ENCODE measurements at regions not wholly inside any gene's neighbourhood (a gene's known extent, or its start where the extent isn't known, plus 50 kb on each side); places are given as distances from the start of the nearest gene placed in this dataset.
A peak's percentile ranks its signal among the peaks of the same experiment; 100 is the strongest.

GRCh38 chr15:70328679-70329115, 231.0 kb upstream of the TLE3 start:
- Histone ChIP-seq H3K36me3 (ENCODE audit: control insufficient read depth in 2 of 3, insufficient read depth in 3 of 3, low read length in 3 of 3) (no peaks in the 10 kb centered on the region), H3K27ac (ENCODE audit: low read depth, low read length) (no peak overlapping the region), H3K4me1 (ENCODE audit: control insufficient read depth in 2 of 2, insufficient read depth in 2 of 2, low read length in 2 of 2) (no peaks in the 10 kb centered on the region), H3K4me3 (ENCODE audit: low read length) (no peak overlapping the region), H3K27me3 (ENCODE audit: control insufficient read depth in 2 of 2, insufficient read depth in 2 of 2, low read length in 2 of 2) (no peaks in the 10 kb centered on the region), H3K9me3 (ENCODE audit: control insufficient read depth in 2 of 3, low read length in 3 of 3) (no peaks in the 10 kb centered on the region)
- DNase-seq: no peak
- POLR2A ChIA-PET: no interaction called here
- intact Hi-C loops (cut with micrococcal nuclease): no loop called here
- H3K27me3 Mint-ChIP-seq: peaks cover 0 to 57% (median 9%) of the 10 kb centered on the region in 5 donors
- no peak for ATAC-seq
- CTCF ChIA-PET: no interaction called here
- H3K36me3 Mint-ChIP-seq: peaks cover 0 to 3% (median 2%) of the 10 kb centered on the region in 5 donors
- no peak overlapping the region for H3K4me3 Mint-ChIP-seq
- H3K9me3 Mint-ChIP-seq: peaks cover 2 to 21% (median 6%) of the 10 kb centered on the region in 11 donors
- H3K4me1 Mint-ChIP-seq: peaks cover 0 to 20% (median 12%) of the 10 kb centered on the region in 7 donors
- no peak overlapping the region for H3K27ac Mint-ChIP-seq

GRCh38 chr15:70327856-70328678, 230.3 kb upstream of the TLE3 start:
- peak; percentile 58 for ATAC-seq

GRCh38 chr15:70327328-70327855, 229.7 kb upstream of the TLE3 start:
- H3K9me3 ChIP-seq (ENCODE audit: control insufficient read depth in 2 of 3, low read length in 3 of 3): no peaks in the 10 kb centered on the region
- H3K9me3 Mint-ChIP-seq: peaks cover 0 to 14% (median 3%) of the 10 kb centered on the region in 11 donors
- H3K4me3 Mint-ChIP-seq: no peak overlapping the region
- H3K4me1 ChIP-seq (ENCODE audit: control insufficient read depth in 2 of 2, insufficient read depth in 2 of 2, low read length in 2 of 2): no peaks in the 10 kb centered on the region
- no peaks in the 10 kb centered on the region for H3K27me3 ChIP-seq (ENCODE audit: control insufficient read depth in 2 of 2, insufficient read depth in 2 of 2, low read length in 2 of 2)
- H3K36me3 ChIP-seq (ENCODE audit: control insufficient read depth in 2 of 3, insufficient read depth in 3 of 3, low read length in 3 of 3): no peaks in the 10 kb centered on the region
- peaks cover 0 to 2% (median 0%) of the 10 kb centered on the region in 5 donors for H3K36me3 Mint-ChIP-seq
- no peak overlapping the region for H3K4me3 ChIP-seq (ENCODE audit: low read length)
- H3K27ac Mint-ChIP-seq: no peak overlapping the region
- H3K27ac ChIP-seq (ENCODE audit: low read depth, low read length): no peak overlapping the region
- H3K4me1 Mint-ChIP-seq: peaks cover 0 to 20% (median 12%) of the 10 kb centered on the region in 7 donors
- POLR2A ChIA-PET: no interaction called here
- CTCF ChIA-PET: no interaction called here
- no peak for ATAC-seq
- no peak for DNase-seq
- intact Hi-C loops (cut with micrococcal nuclease): no loop called here
- peaks cover 0 to 51% (median 5%) of the 10 kb centered on the region in 5 donors for H3K27me3 Mint-ChIP-seq

More at GRCh38 chr15:70327856-70328678, 230.3 kb upstream of the TLE3 start:
- peaks cover 0 to 2% (median 0%) of the 10 kb centered on the region in 5 donors for H3K36me3 Mint-ChIP-seq
- Histone ChIP-seq H3K4me3 (ENCODE audit: low read length) (no peak overlapping the region), H3K27me3 (ENCODE audit: control insufficient read depth in 2 of 2, insufficient read depth in 2 of 2, low read length in 2 of 2) (no peaks in the 10 kb centered on the region), H3K27ac (ENCODE audit: low read depth, low read length) (no peak overlapping the region), H3K4me1 (ENCODE audit: control insufficient read depth in 2 of 2, insufficient read depth in 2 of 2, low read length in 2 of 2) (no peaks in the 10 kb centered on the region), H3K36me3 (ENCODE audit: control insufficient read depth in 2 of 3, insufficient read depth in 3 of 3, low read length in 3 of 3) (no peaks in the 10 kb centered on the region), H3K9me3 (ENCODE audit: control insufficient read depth in 2 of 3, low read length in 3 of 3) (no peaks in the 10 kb centered on the region)
- ChIA-PET CTCF (no interaction called here), POLR2A (no interaction called here)
- intact Hi-C loops (cut with micrococcal nuclease): no loop called here
- no peak for DNase-seq
- peaks cover 0 to 52% (median 5%) of the 10 kb centered on the region in 5 donors for H3K27me3 Mint-ChIP-seq
- peaks cover 0 to 15% (median 3%) of the 10 kb centered on the region in 11 donors for H3K9me3 Mint-ChIP-seq
- H3K4me1 Mint-ChIP-seq: peaks cover 0 to 20% (median 12%) of the 10 kb centered on the region in 7 donors
- H3K4me3 Mint-ChIP-seq: no peak overlapping the region
- no peak overlapping the region for H3K27ac Mint-ChIP-seq

GRCh38 chr15:70324001-70324974, 226.6 kb upstream of the TLE3 start:
- H3K9me3 Mint-ChIP-seq: no peaks in the 10 kb centered on the region
- no peaks in the 10 kb centered on the region for H3K27me3 ChIP-seq (ENCODE audit: control insufficient read depth in 2 of 2, insufficient read depth in 2 of 2, low read length in 2 of 2)

GRCh38 chr15:70323111-70323851, 225.6 kb upstream of the TLE3 start:
- intact Hi-C loops (cut with micrococcal nuclease): no loop called here
- Histone ChIP-seq H3K27ac (ENCODE audit: low read depth, low read length) (no peak overlapping the region), H3K9me3 (ENCODE audit: control insufficient read depth in 2 of 3, low read length in 3 of 3) (no peaks in the 10 kb centered on the region), H3K4me1 (ENCODE audit: control insufficient read depth in 2 of 2, insufficient read depth in 2 of 2, low read length in 2 of 2) (no peaks in the 10 kb centered on the region), H3K27me3 (ENCODE audit: control insufficient read depth in 2 of 2, insufficient read depth in 2 of 2, low read length in 2 of 2) (no peaks in the 10 kb centered on the region), H3K36me3 (ENCODE audit: control insufficient read depth in 2 of 3, insufficient read depth in 3 of 3, low read length in 3 of 3) (no peaks in the 10 kb centered on the region), H3K4me3 (ENCODE audit: low read length) (no peak overlapping the region)
- ATAC-seq: no peak
- ChIA-PET POLR2A (no interaction called here), CTCF (no interaction called here)
- no peak overlapping the region for H3K4me3 Mint-ChIP-seq
- H3K27me3 Mint-ChIP-seq: peaks cover 0 to 39% (median under 1%) of the 10 kb centered on the region in 5 donors
- no peaks in the 10 kb centered on the region for H3K9me3 Mint-ChIP-seq
- no peak overlapping the region for H3K27ac Mint-ChIP-seq
- DNase-seq: no peak
- H3K36me3 Mint-ChIP-seq: no peaks in the 10 kb centered on the region
- peaks cover 0 to 18% (median 7%) of the 10 kb centered on the region in 7 donors for H3K4me1 Mint-ChIP-seq

More at GRCh38 chr15:70324001-70324974, 226.6 kb upstream of the TLE3 start:
- no peak overlapping the region for H3K27ac Mint-ChIP-seq
- H3K4me3 Mint-ChIP-seq: no peak overlapping the region
- H3K27me3 Mint-ChIP-seq: peaks cover 0 to 41% (median 5%) of the 10 kb centered on the region in 5 donors
- POLR2A ChIA-PET: no interaction called here
- H3K4me3 ChIP-seq (ENCODE audit: low read length): no peak overlapping the region
- H3K4me1 ChIP-seq (ENCODE audit: control insufficient read depth in 2 of 2, insufficient read depth in 2 of 2, low read length in 2 of 2): no peaks in the 10 kb centered on the region
- no peak for DNase-seq
- no peak for ATAC-seq
- H3K27ac ChIP-seq (ENCODE audit: low read depth, low read length): no peak overlapping the region
- H3K9me3 ChIP-seq (ENCODE audit: control insufficient read depth in 2 of 3, low read length in 3 of 3): no peaks in the 10 kb centered on the region
- no peaks in the 10 kb centered on the region for H3K36me3 Mint-ChIP-seq
- CTCF ChIA-PET: no interaction called here
- peaks cover 0 to 20% (median 12%) of the 10 kb centered on the region in 7 donors for H3K4me1 Mint-ChIP-seq
- no peaks in the 10 kb centered on the region for H3K36me3 ChIP-seq (ENCODE audit: control insufficient read depth in 2 of 3, insufficient read depth in 3 of 3, low read length in 3 of 3)
- intact Hi-C loops (cut with micrococcal nuclease): no loop called here

GRCh38 chr15:70322051-70322668, 224.4 kb upstream of the TLE3 start:
- no peak overlapping the region for H3K4me3 Mint-ChIP-seq
- Histone ChIP-seq H3K27me3 (ENCODE audit: control insufficient read depth in 2 of 2, insufficient read depth in 2 of 2, low read length in 2 of 2) (no peaks in the 10 kb centered on the region), H3K27ac (ENCODE audit: low read depth, low read length) (no peak overlapping the region), H3K36me3 (ENCODE audit: control insufficient read depth in 2 of 3, insufficient read depth in 3 of 3, low read length in 3 of 3) (no peaks in the 10 kb centered on the region), H3K4me3 (ENCODE audit: low read length) (no peak overlapping the region), H3K9me3 (ENCODE audit: control insufficient read depth in 2 of 3, low read length in 3 of 3) (no peaks in the 10 kb centered on the region), H3K4me1 (ENCODE audit: control insufficient read depth in 2 of 2, insufficient read depth in 2 of 2, low read length in 2 of 2) (no peaks in the 10 kb centered on the region)
- no peaks in the 10 kb centered on the region for H3K36me3 Mint-ChIP-seq
- intact Hi-C loops (cut with micrococcal nuclease): no loop called here
- no peaks in the 10 kb centered on the region for H3K9me3 Mint-ChIP-seq
- ChIA-PET POLR2A (no interaction called here), CTCF (no interaction called here)
- peaks cover 0 to 13% (median 2%) of the 10 kb centered on the region in 7 donors for H3K4me1 Mint-ChIP-seq
- no peak overlapping the region for H3K27ac Mint-ChIP-seq
- H3K27me3 Mint-ChIP-seq: peaks cover 0 to 30% (median 0%) of the 10 kb centered on the region in 5 donors
- no peak for DNase-seq
- ATAC-seq: no peak
